KBM-7 (cell line): ENCODE measurements at regions not wholly inside any gene's neighbourhood (a gene's known extent, or its start where the extent isn't known, plus 50 kb on each side); places are given as distances from the start of the nearest gene placed in this dataset.
"Not testable (repeated sequence)": the region's sequence is repeated elsewhere in the genome, so short reads cannot be mapped to it uniquely, and the experiment has no call there.

ENCODE experiments used
- DNase-seq: peaks from one replicate; pipeline ENCODE4 v3.0.0-alpha.2; 2015
- in situ Hi-C: fragments of 300-500 bp; cut with MboI; formaldehyde crosslinking; loops from 2 replicates; pipeline ENCODE4 v1.14.3; 2020; ENCODE audit warnings: low sequenced_read_pairs, low pct_unique_long_range_greater_than_20kb, mixed read lengths

DNA sequence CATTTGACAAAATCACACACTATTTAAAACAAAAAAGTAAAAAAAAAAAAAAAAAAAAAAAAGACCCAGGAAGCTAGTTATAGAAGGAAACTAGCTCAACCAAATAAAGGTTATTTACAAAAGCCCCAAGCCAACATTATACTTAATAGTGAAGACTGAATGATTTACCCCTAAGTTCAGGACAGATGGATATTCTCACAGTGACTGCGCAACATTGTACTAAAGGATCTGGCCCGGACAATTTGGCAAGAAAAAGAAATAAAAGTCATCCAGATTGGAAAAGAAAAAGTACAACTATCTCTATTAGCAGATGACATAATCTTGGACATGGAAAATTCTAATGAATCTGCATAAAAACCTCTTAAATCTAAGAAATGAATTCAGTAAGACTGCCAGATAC is 936.0 kb upstream of the ADAMTS5 start:
- DNase-seq, in situ Hi-C loops: not testable (repeated sequence)

DNA sequence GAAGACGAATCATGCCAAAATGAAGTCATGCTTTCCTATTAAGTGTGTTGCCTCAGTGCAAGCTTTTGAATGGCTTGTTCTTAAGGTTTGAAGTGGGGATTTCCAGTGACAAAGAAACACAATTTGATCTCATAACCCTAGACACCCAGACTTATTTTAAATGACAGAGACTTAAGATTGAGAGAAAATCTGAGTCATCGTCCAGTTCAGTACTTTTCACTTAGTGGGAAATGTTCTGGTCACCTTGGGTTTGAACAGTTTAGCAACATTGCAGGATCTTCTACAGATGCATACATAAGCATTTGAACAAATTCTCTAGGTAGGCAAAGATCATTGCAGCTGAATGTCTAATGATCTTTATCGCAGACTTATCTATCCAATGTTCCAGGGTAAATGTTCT is 926.7 kb upstream of the ADAMTS5 start:
- DNase-seq, in situ Hi-C loops: not testable (repeated sequence)

DNA sequence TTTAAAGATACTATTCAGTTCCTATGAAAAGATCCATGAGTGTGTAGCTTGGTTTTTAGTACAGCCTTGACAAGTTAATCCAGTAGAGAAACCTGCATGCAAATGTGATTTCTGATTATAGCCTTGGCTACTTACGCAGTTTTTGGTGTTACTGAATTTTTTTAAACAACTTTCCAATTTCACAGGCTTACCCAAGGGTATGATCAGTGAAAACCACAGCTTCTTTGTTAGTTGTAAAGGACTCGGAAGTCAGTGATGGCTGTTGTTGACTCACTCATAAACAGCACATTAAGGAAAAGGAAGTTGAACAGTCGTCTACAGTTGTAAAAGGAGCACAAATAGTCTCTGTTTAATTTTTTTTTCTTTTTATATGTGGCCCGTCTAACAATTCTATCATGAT is 924.6 kb upstream of the ADAMTS5 start:
- in situ Hi-C loops, DNase-seq: not testable (repeated sequence)

DNA sequence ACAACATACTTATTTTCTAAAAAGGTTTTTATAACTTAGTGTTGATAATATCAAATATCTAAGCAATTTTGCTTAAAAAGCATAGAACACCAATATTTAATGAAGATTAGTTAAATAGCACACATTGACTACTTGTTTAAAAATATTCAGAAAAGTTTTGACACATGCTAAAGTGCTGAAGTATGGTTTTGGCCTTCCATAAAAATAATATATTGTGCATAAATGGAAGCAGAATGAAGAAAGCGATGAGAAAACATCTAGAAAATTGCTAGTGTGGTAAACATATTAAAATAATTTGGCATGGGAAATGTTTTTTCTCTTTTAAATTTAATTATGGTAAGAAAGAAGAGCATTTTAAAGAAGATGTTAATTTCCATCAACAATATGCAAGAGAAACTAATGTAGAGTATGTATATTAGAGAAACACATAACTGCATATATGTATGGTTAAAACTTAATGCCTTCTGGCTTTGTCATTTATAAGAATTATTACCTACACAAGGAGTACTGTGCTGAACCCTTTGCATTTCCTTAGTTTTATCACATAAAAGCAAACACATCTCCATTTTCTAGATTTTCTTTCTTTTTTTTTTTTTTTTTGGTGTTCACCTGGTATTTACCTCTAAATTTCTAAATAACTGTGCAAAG is 921.0 kb upstream of the ADAMTS5 start:
- DNase-seq, in situ Hi-C loops: not testable (repeated sequence)

DNA sequence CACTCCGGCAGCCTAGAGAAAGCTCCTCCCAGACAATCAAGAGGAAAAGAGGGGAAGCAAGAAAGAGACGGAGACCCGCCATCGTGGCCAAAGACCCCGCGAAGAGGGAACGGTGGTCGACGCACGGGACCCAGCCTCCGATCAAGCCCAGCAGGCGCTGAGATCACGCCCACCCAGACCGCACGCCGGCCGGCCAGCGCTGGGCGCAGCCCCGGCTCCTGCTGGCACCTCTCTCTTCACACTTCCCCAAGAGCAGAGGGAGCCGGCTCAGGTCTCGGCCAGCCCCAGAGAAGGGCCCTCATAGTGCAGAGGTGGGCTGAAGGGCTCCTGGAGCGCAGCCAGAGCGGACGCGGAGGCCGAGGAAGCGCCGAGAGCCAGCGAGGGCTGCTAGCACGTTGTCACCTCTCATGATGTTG is 918.4 kb upstream of the ADAMTS5 start:
- in situ Hi-C loops = no loop called here
- no peak for DNase-seq

DNA sequence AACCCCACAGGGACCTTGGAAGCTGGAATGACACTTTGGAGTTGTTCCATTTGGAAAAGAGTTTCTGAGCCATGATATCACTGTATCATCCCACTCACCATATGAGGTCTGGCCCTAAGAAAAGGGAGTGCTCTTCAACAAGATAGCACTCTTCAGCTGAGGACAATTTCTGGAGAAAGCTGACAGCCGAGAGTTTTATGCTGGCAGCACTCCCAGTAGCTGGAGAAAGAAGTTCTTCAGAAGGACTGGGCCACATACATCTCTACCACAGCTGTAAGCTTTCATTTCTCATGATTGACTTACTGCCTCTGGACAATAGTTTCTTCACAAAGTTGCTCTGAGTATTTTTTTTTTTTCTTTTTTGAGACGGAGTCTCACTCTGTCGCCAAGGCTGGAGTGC is 914.4 kb upstream of the ADAMTS5 start:
- DNase-seq, in situ Hi-C loops: not testable (repeated sequence)

DNA sequence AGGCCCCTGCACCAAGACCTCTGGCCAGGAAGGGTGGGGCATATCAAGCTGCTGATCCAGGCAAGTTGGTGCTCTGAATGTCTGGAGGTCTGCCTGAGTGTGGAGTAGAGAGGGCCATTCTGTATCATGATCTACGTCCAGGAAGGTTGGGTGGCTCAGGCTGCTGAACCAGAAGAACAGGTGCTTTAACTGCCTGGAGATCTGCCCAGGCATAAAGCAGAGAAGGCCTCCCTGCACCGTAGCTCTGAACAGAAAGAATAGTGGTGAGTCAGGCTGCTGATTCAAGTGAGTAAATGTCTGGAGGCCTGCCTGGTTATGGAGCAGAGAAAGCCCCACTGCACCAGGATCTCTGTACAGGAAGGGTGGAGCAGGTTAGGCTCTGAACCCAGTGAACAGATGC is 905.5 kb upstream of the ADAMTS5 start:
- DNase-seq, in situ Hi-C loops: not testable (repeated sequence)

DNA sequence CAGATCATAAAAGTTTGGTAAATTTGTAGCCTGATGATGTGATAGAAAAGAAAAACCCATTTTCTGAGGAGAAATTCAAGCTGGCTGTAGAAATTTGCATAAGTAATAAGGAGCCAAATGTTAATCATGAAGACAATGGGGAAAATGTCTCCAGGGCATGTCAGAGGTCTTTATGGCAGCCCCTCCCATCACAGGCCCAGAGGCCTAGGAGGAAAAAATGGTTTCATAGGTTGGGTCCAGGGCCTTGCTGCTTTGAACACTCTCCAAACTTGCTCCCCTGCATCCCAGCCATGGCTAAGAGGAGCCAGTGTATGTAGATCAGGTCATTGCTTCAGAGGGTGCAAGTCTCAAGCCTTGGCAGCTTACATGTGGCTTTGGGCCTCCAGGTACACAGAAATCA is 903.9 kb upstream of the ADAMTS5 start:
- in situ Hi-C loops, DNase-seq: not testable (repeated sequence)

DNA sequence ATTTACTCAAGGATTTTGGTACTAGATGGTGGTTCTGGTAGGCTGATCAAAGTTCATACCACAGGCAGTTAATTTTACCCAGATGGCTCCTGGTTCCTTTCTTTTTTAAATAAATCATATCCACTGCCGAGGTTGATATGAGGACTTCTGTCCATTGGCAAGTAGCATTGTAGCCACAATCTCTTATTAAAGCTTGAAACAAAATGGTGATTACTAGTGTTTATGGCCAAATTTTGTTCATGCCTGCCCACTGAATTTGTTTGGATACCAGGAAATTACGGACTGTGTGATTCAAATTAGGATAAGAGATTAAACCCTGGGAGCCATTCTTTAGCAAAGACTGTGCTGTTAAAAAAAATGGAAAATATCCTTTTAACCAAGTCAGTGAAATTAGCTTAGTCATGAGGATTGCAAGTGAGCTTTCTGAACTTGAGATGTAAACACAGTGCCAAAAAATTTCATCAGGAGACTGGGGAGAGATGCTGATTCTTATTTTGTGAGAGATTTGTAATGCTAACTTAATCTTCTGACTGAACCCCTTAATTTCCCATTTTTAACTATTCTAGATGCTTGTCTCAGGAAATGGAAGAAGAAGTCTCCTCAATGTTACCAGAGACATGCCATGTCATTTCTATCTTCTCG is 893.5 kb upstream of the ADAMTS5 start:
- DNase-seq = not testable (repeated sequence)

DNA sequence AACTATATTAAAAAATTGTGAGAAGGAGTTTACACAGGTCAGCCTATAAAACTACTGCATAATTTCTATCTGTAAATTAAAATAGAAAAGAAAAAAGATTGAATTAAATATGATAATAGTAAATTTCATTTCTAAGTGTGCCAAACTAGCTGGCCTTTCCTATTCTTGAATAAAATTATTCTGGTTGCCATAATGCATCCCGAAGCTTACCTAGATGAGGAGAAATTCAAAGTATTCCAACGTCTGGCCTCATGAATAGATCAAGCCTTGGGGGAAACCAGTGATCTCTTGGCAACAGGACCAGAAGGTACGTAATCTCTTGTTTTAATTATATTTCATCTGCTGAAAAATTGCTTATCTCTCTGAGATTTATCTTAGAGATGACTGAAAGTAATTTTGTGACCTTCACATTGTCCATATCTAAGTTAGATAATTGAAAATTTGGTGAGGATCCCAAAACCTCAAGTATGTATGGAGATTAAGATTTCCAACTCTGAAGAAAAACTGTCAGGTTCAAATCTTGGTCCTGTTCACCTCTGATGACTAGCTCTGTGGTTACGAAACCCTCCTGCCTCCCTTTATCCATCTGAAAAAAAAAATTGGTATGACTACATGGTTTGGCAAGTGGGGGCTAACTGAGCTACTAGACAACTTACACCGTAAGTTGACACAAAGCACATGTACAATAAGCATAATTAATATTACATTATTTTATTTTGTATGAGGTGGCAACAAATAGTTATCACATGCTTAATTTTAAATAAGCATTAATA is 891.4 kb upstream of the ADAMTS5 start:
- in situ Hi-C loops, DNase-seq: not testable (repeated sequence)

More for the DNA sequence above, 893.5 kb upstream of the ADAMTS5 start:
- in situ Hi-C loops = not testable (repeated sequence)

DNA sequence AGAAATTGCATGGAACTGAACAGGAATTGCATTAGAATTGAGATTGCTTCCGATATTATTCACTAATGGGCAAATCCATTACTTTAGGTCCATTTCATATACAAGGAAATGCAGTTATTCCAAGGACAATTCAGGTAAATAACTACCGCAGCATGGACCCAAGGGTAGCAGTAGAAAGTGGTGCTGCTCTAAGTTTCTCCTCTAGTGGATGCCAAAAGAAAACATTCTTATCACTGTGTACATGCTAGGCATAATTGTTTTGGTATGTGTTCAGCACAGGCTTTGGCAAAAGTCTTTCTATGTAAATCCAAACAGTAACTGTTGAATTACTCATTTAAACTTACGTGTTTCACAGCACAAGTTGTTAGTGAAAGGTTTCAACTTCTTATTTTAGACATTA is 890.1 kb upstream of the ADAMTS5 start:
- in situ Hi-C loops, DNase-seq: not testable (repeated sequence)

DNA sequence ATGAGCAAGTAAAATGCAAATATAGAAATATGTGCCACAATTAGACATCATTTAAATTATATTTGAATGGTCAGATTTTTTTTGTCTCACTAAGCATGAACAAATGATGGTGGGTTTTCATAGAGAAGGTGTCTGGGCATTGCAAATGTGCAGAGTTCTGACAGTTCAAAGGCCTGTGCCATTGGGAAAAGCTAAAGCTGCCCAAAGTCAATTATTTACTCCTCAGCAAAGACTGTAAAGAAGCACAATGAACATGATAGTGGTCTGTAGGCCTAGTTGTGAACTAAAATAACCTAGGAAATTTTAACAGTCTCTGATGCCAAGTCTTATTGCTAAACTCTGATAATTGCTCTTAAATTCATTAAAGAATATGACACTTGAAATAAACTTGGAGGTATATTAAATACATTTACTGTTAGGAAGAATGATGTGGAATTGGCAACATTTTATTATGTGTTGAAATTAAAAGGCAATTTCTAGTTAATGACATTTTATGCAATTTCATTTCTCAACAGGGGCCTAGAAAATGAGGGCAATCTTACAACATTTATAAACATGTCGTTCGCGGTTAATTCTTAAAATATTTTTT is 874.3 kb upstream of the ADAMTS5 start:
- no peak for DNase-seq
- in situ Hi-C loops = no loop called here

DNA sequence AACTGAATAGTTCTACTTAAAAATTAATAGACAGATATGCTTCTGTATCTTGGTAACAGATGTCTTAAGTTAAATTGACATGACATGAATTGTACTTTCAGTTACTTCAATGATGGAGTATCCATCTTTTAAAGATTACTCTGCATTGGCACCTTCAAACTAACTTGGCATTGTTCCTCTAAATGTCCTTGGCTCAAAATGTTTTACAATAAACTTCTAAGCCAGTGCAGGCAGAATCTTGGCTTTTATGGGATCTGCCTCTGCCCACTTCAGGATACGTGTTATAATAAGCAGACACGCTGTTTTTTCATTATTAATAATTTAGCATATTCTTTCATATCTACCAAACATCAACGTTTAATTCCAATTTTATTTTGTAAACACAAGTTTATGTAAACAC is 873.4 kb upstream of the ADAMTS5 start:
- in situ Hi-C loops = no loop called here
- no peak for DNase-seq

DNA sequence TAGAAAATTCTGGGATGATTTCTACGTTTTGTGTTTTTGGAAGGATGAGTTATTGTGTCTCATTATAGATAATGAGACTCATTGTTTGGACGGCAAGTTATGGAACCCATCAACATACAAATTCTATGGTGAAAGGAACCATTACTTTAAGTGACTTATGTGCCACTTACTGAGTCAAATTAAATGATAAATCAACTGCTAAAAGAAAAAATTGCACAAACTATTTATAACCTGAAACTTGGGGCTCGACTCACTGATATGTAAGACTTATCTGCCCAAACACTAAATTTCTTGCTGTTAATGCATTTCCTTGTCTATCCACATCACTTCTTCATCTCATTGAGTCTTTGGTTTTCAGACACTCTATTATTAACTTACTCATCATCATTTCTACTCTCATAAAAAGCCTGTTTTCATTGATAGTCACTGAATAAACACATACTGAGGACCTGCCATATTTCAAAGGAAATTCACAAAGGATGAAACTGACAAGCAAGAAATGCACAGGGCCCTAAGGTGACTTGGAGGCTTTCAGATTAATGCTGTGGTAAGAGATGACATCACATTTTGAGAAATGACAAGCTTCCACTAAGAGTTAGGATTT is 872.7 kb upstream of the ADAMTS5 start:
- in situ Hi-C loops = no loop called here
- DNase-seq = no peak

DNA sequence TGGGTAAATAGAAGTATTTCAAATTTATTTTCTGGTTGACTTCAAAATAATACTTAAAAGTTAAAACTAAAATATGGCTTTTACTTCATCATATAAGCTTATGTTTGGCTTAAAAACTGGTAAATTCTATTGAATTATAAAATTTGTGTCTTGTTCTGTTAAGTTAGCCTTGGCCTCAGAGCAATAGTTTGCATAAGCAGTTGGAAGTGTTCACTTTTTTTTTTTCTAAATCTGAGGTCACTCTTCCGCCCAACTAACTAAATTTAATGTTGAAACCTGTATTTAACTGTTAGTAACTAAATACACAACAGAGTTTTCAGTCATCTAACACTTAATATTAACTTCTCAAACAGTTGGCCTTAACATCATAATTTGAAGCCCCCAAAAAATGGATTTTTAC is 871.7 kb upstream of the ADAMTS5 start:
- in situ Hi-C loops = no loop called here
- no peak for DNase-seq

DNA sequence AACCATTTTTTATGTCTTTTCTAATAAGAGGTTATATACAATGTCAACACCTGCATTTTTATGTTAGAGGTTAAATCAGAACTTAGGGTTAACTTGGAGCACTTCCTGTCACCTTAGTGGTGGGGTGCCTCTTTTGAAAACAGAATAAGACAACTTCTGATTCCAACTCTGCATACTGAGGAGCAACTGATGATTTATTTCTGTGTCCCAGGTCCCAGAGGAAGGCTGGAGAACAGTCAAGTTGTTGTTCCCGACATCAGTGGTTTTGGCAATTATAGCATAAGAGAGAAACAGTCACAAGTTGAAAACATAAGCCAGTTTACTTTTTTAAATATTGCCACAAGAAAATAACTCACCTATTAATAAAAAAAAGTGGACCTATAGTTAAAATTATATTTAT is 871.0 kb upstream of the ADAMTS5 start:
- no peak for DNase-seq
- in situ Hi-C loops = no loop called here

DNA sequence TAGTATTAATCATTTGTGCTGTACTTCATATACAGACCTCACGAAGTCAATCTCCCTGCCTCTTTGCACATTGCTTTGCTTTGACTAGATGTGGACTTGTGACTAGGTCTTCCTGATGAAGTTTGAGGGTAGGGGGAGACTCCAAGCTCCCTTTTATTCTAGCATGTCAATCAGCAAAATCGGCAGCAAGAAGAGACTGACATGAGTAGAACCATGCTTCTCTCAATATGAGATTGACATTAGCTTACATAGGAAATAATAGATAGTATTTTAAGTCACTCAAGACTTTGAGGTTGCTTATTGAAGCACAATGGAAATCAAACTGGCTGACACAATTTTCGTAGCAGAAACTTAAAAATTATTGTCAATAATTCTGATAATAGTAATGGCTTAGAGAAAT is 866.4 kb upstream of the ADAMTS5 start:
- no peak for DNase-seq
- in situ Hi-C loops = no loop called here

DNA sequence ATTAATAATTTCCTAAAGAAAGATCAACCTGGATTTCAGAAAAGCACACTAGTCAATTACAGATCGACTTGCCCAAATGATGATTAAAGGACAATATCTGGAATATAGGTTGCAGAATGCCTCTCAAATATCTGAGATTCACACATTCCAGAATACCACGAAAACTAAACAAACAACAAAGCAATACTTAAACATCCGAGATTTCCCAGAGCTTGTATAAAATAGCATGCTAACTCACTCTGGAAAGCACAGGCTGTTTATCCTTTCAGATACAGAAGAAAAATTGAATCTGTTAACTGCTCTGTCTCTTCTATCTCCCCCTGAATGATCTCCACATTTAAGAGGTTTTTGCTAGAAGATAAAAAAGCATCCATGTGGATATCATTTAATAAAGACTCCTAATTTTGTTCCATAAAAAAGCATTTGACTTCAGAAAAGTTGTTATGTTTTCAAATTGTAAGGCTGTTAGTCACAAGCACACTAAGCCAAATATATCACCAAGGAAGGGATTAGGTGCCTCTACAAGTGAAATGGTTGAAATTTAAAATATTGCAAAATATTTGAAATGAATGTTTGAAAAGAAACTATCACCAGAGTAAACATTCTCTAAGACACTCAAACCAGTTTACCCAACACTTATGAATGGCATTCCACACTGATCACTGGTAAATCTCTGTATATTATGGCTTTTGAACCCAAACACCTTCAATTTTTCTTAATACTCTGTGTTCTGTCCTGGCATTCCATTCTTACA is 865.1 kb upstream of the ADAMTS5 start:
- no peak for DNase-seq
- in situ Hi-C loops = no loop called here

DNA sequence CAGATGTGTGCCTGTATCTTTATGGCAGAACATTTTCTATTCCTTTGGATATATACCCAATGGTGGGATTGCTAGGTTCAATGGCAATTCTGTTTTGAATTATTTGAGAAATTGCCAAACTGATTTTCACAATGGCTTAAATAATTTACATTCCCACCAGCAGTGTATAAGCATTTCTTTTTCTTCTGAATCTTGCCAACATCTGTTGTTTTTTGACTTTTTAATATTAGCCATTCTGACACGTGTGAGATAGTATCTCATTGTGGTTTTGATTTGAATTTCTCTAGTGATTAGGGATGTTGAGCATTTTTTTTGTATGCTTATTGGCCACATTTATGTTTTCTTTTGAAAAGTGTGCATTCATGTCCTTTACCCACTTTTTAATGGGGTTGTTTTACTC is 864.3 kb upstream of the ADAMTS5 start:
- no peak for DNase-seq
- in situ Hi-C loops = no loop called here
